ENCODE measurements at regions not wholly inside any gene's neighbourhood (a gene's known extent, or its start where the extent isn't known, plus 50 kb on each side); places are given as distances from the start of the nearest gene placed in this dataset.

- Histone ChIP-seq H3K4me1 (ENCODE audit: control insufficient read depth in 1 of 2, low read depth in 2 of 2) (no peaks in the 10 kb centered on the region), H3K36me3 (no peaks in the 10 kb centered on the region), H3K27ac (no peak overlapping the region), H3K9me3 (peaks cover 3% of the 10 kb centered on the region), H3K4me3 (no peak overlapping the region), H3K27me3 (replicated peaks; ENCODE audit: insufficient read depth) (no peaks in the 10 kb centered on the region)
- no peak for DNase-seq (ENCODE audit: low spot score)
- TF ChIP-seq CTCF (IDR thresholded peaks at IDR 0.05) = no peak
- no peak for ATAC-seq (ENCODE audit: insufficient number of reproducible peaks, low FRiP score, low read depth)
Measured at GRCh38 chr5:67335426-67335825, 138.8 kb upstream of the CD180 start.

- no peaks in the 10 kb centered on the region for H3K36me3 ChIP-seq
- no peak for ATAC-seq (ENCODE audit: insufficient number of reproducible peaks, low FRiP score, low read depth)
Measured at GRCh38 chr5:67334373-67334772, 137.8 kb upstream of the CD180 start.

GRCh38 chr5:67333171-67333570, 136.6 kb upstream of the CD180 start:
- no peaks in the 10 kb centered on the region for H3K4me1 ChIP-seq (ENCODE audit: control insufficient read depth in 1 of 2, low read depth in 2 of 2)
- peaks cover 3% of the 10 kb centered on the region for H3K9me3 ChIP-seq
- H3K4me3 ChIP-seq = no peak overlapping the region
- no peaks in the 10 kb centered on the region for H3K27me3 ChIP-seq (replicated peaks; ENCODE audit: insufficient read depth)
- no peak overlapping the region for H3K27ac ChIP-seq
- DNase-seq (ENCODE audit: low spot score) (no peak), ATAC-seq (ENCODE audit: insufficient number of reproducible peaks, low FRiP score, low read depth) (no peak)
- no peak for TF ChIP-seq CTCF (IDR thresholded peaks at IDR 0.05)
- H3K36me3 ChIP-seq = no peaks in the 10 kb centered on the region

More at GRCh38 chr5:67334373-67334772, 137.8 kb upstream of the CD180 start:
- no peak for TF ChIP-seq CTCF (IDR thresholded peaks at IDR 0.05)
- no peak for DNase-seq (ENCODE audit: low spot score)
- Histone ChIP-seq H3K4me1 (ENCODE audit: control insufficient read depth in 1 of 2, low read depth in 2 of 2) (no peaks in the 10 kb centered on the region), H3K27me3 (replicated peaks; ENCODE audit: insufficient read depth) (no peaks in the 10 kb centered on the region), H3K27ac (no peak overlapping the region), H3K9me3 (peaks cover 3% of the 10 kb centered on the region), H3K4me3 (no peak overlapping the region)

GRCh38 chr5:67331296-67331925, 134.8 kb upstream of the CD180 start:
- H3K27me3 ChIP-seq (replicated peaks; ENCODE audit: insufficient read depth) = no peaks in the 10 kb centered on the region
- no peak overlapping the region for H3K27ac ChIP-seq
- H3K4me1 ChIP-seq (ENCODE audit: control insufficient read depth in 1 of 2, low read depth in 2 of 2) = no peaks in the 10 kb centered on the region
- no peak for TF ChIP-seq CTCF (IDR thresholded peaks at IDR 0.05)
- DNase-seq (ENCODE audit: low spot score) (no peak), ATAC-seq (ENCODE audit: insufficient number of reproducible peaks, low FRiP score, low read depth) (no peak)
- peaks cover 3% of the 10 kb centered on the region for H3K9me3 ChIP-seq
- no peaks in the 10 kb centered on the region for H3K36me3 ChIP-seq
- no peak overlapping the region for H3K4me3 ChIP-seq

- H3K27ac ChIP-seq = no peak overlapping the region
- DNase-seq (ENCODE audit: low spot score) (no peak), ATAC-seq (ENCODE audit: insufficient number of reproducible peaks, low FRiP score, low read depth) (no peak)
- H3K4me3 ChIP-seq = no peak overlapping the region
- H3K4me1 ChIP-seq (ENCODE audit: control insufficient read depth in 1 of 2, low read depth in 2 of 2) = peaks cover 2 to 7% of the 10 kb centered on the region in 2 donors
- no peaks in the 10 kb centered on the region for H3K27me3 ChIP-seq (replicated peaks; ENCODE audit: insufficient read depth)
- no peak for TF ChIP-seq CTCF (IDR thresholded peaks at IDR 0.05)
- no peaks in the 10 kb centered on the region for H3K36me3 ChIP-seq
- no peaks in the 10 kb centered on the region for H3K9me3 ChIP-seq
Measured at GRCh38 chr5:67319935-67320725, 123.5 kb upstream of the CD180 start.
